Progenitor cell of endocrine pancreas (in vitro differentiated cells): ENCODE measurements at regions not wholly inside any gene's neighbourhood (a gene's known extent, or its start where the extent isn't known, plus 50 kb on each side); places are given as distances from the start of the nearest gene placed in this dataset.

Experiments
- DNase-seq: peaks from one replicate; pipeline ENCODE4 v3.0.0; 2021; ENCODE audit warnings: low spot score; ENCODE audit not compliant: unreplicated experiment
- H3K27ac Mint-ChIP-seq: 2 replicates; pipeline ENCODE4 v1.8.0; 2021; ENCODE audit warnings: mild to moderate bottlenecking, moderate library complexity, mixed read lengths
- H3K27me3 Mint-ChIP-seq: 2 replicates; pipeline ENCODE4 v1.8.0; 2021; ENCODE audit warnings: mixed read lengths
- H3K36me3 Mint-ChIP-seq: 2 replicates; pipeline ENCODE4 v1.8.0; 2022; ENCODE audit warnings: mixed read lengths; ENCODE audit not compliant: insufficient read depth
- H3K4me1 Mint-ChIP-seq: 2 replicates; pipeline ENCODE4 v1.8.0; 2021; ENCODE audit warnings: low read depth, mixed read lengths
- H3K4me3 Mint-ChIP-seq: 2 replicates; pipeline ENCODE4 v1.8.0; 2021; ENCODE audit warnings: low read depth, mild to moderate bottlenecking, moderate library complexity, mixed read lengths
- H3K9me3 Mint-ChIP-seq: 2 replicates; pipeline ENCODE4 v1.8.0; 2021; ENCODE audit warnings: low read depth, mixed read lengths
- CTCF ChIP-seq: fragments of 200-600 bp; sonication (generic); IDR thresholded peaks from one replicate; pipeline ENCODE4 v1.5.0; 2021; ENCODE audit warnings: antibody characterized with exemption, mild to moderate bottlenecking; ENCODE audit not compliant: unreplicated experiment

DNA sequence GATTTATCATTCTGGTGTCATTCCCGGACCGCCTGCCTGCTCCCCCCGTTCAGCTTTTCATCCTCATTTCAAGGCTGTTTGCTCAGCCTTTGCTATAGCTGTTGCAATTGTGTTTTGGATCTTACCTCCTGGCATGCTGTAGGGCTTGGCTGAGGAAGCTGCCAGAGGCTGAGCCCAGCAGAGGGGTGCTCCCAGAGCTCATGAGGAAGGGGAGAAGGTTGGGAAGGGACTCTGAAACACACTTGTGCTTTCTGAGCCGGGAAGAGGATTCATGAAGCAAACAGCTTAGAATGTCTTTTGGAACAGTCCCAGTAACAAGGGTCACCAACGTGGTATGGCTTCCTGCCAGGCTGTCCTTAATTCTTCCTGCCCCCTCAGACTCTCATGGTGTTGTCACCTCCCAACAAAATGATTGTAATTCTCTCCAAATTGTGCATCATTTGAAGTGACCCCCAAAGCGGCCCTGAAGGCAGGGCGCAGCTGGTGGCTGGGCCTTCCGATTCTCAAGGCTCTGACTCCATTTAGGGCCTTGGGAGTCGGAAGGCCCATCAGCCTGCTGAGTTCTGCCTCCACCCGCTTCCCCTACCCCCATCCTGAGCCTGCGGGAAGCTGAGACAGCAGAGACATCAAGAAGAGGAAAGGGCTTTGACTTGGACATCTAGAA is 111.9 kb upstream of the ARHGAP5 start:
- H3K4me3 Mint-ChIP-seq, result no peak overlapping the region
- no peaks in the 10 kb centered on the region for H3K27me3 Mint-ChIP-seq
- peaks cover 3% of the 10 kb centered on the region for H3K9me3 Mint-ChIP-seq
- no peak overlapping the region for H3K27ac Mint-ChIP-seq
- peaks cover 27% of the 10 kb centered on the region for H3K4me1 Mint-ChIP-seq
- H3K36me3 Mint-ChIP-seq, result no peaks in the 10 kb centered on the region
- DNase-seq, result no peak
- no peak for TF ChIP-seq CTCF

GRCh38 chr14:31965735-31966598 is 111.1 kb upstream of the ARHGAP5 start:
- Mint-ChIP-seq H3K27me3 (no peaks in the 10 kb centered on the region), H3K36me3 (peaks cover 1% of the 10 kb centered on the region), H3K9me3 (peaks cover 6% of the 10 kb centered on the region), H3K27ac (no peak overlapping the region), H3K4me1 (peaks cover 27% of the 10 kb centered on the region), H3K4me3 (no peak overlapping the region)
- DNase-seq, result no peak
- no peak for TF ChIP-seq CTCF

- H3K9me3 Mint-ChIP-seq, result peaks cover 13% of the 10 kb centered on the region
- H3K27me3 Mint-ChIP-seq, result no peaks in the 10 kb centered on the region
- H3K4me3 Mint-ChIP-seq, result no peak overlapping the region
- peaks cover 3% of the 10 kb centered on the region for H3K36me3 Mint-ChIP-seq
- peak overlapping the region; percentile 12 for H3K27ac Mint-ChIP-seq
- no peak for DNase-seq
- no peak for TF ChIP-seq CTCF
- H3K4me1 Mint-ChIP-seq, result peaks cover 27% of the 10 kb centered on the region
These were observed 110.0 kb upstream of the ARHGAP5 start for GRCh38 chr14:31966896-31967668.

- TF ChIP-seq CTCF, result no peak
- DNase-seq, result no peak
- H3K4me1 Mint-ChIP-seq, result peaks cover 27% of the 10 kb centered on the region
- H3K27ac Mint-ChIP-seq, result peak overlapping the region; percentile 12
- H3K27me3 Mint-ChIP-seq, result no peaks in the 10 kb centered on the region
- no peak overlapping the region for H3K4me3 Mint-ChIP-seq
- H3K9me3 Mint-ChIP-seq, result peaks cover 13% of the 10 kb centered on the region
- peaks cover 3% of the 10 kb centered on the region for H3K36me3 Mint-ChIP-seq
These were observed 109.5 kb upstream of the ARHGAP5 start for GRCh38 chr14:31967669-31967975.

- Mint-ChIP-seq H3K4me3 (no peak overlapping the region), H3K4me1 (peaks cover 27% of the 10 kb centered on the region), H3K27ac (no peak overlapping the region), H3K27me3 (no peaks in the 10 kb centered on the region), H3K9me3 (peaks cover 13% of the 10 kb centered on the region), H3K36me3 (peaks cover 3% of the 10 kb centered on the region)
- no peak for TF ChIP-seq CTCF
- no peak for DNase-seq
These were observed 108.8 kb upstream of the ARHGAP5 start for GRCh38 chr14:31968107-31968810.
